B cell (primary cell): ENCODE measurements at regions not wholly inside any gene's neighbourhood (a gene's known extent, or its start where the extent isn't known, plus 50 kb on each side); places are given as distances from the start of the nearest gene placed in this dataset.

ENCODE experiments used
- ATAC-seq: fragments of 200-7000 bp; cut with Tn5 transposase; one replicate; pipeline ENCODE4 v1.10.0; 2021; ENCODE audit warnings: low read depth, mild to moderate bottlenecking, moderate number of reproducible peaks, moderate library complexity
- CTCF ChIA-PET: fragments of 350-600 bp; sonication (Branson Sonifier 250); formaldehyde crosslinking; loops from one replicate; lab custom pipeline; 2021; ENCODE audit warnings: antibody characterized with exemption, inconsistent platforms; lab: Charles Lee
- POLR2A ChIA-PET: fragments of 350-600 bp; sonication (Branson Sonifier 250); formaldehyde crosslinking; loops from one replicate; lab custom pipeline; 2021; ENCODE audit warnings: antibody characterized with exemption; lab: Charles Lee
- DNase-seq: peaks from one replicate; pipeline ENCODE4 v3.0.0; 2013
- H2AFZ ChIP-seq: 2 replicates; pipeline ENCODE4 v1.6.1; 2012; ENCODE audit warnings: mild to moderate bottlenecking, low read depth, low read length; ENCODE audit not compliant: insufficient read depth, poor library complexity, severe bottlenecking
- H3K27ac ChIP-seq, 2 donors: 1 replicate in 1 of 2; 2 replicates in 1 of 2; pipeline ENCODE4 v1.5.1; 2012 to 2013; ENCODE audit warnings: low read length in 2 of 2, mild to moderate bottlenecking in 2 of 2, moderate library complexity in 1 of 2
- H3K27me3 ChIP-seq, 4 experiments: fragments of 200-600 bp in 1 of 4; sonication (generic) in 1 of 4; replicated peaks in 1 of 4; 1 replicate in 2 of 4; 2 replicates in 2 of 4; pipeline versions ENCODE4 v1.6.1 to v1.7.0; 2013 to 2016; ENCODE audit warnings: low read length in 3 of 4, mild to moderate bottlenecking in 2 of 4, mixed read lengths in 1 of 4, moderate library complexity in 1 of 4; ENCODE audit not compliant: insufficient read depth in 4 of 4, control insufficient read depth in 3 of 4; ENCODE audit errors: control extremely low read depth in 1 of 4
- H3K36me3 ChIP-seq, 2 experiments: replicated peaks in 1 of 2; 1 replicate in 1 of 2; 2 replicates in 1 of 2; pipeline versions ENCODE4 v1.6.1 to v1.7.1; 2013; ENCODE audit warnings: low read length in 1 of 2; ENCODE audit not compliant: insufficient read depth in 2 of 2, control insufficient read depth in 1 of 2; ENCODE audit errors: control extremely low read depth in 1 of 2, extremely low read depth in 1 of 2
- H3K4me1 ChIP-seq, 2 donors: fragments of 200-600 bp in 1 of 2; sonication (generic) in 1 of 2; 1 replicate in 1 of 2; 2 replicates in 1 of 2; pipeline versions ENCODE4 v1.5.1 to v1.6.1; 2013 to 2017; ENCODE audit warnings: low read length in 2 of 2; ENCODE audit not compliant: control insufficient read depth in 2 of 2, insufficient read depth in 2 of 2
- H3K4me2 ChIP-seq: replicated peaks from 2 replicates; pipeline ENCODE3; 2012; ENCODE audit warnings: mild to moderate bottlenecking, low read depth, low read length; ENCODE audit not compliant: poor library complexity, severe bottlenecking
- H3K4me3 ChIP-seq, 5 experiments: fragments of 200-600 bp in 1 of 5; sonication (generic) in 1 of 5; 1 replicate in 3 of 5; 2 replicates in 2 of 5; pipeline versions ENCODE4 v1.5.1 to v1.7.0; 2011 to 2016; ENCODE audit warnings: low read length in 4 of 5, mild to moderate bottlenecking in 4 of 5, low read depth in 2 of 5, control low read depth in 1 of 5, moderate library complexity in 1 of 5; ENCODE audit not compliant: insufficient read depth in 1 of 5; ENCODE audit errors: control extremely low read depth in 1 of 5, extremely low read depth in 1 of 5
- H3K79me2 ChIP-seq: fragments of 200-600 bp; sonication (generic); one replicate; pipeline ENCODE4 v1.6.0; 2016; ENCODE audit warnings: low read length; ENCODE audit not compliant: control insufficient read depth, insufficient read depth
- H3K9ac ChIP-seq: fragments of 200-600 bp; sonication (generic); 2 replicates; pipeline ENCODE4 v1.6.1; 2017; ENCODE audit warnings: mild to moderate bottlenecking, low read length, moderate library complexity
- H3K9me3 ChIP-seq, 3 donors: one replicate each; pipeline versions ENCODE4 v1.6.1 to v1.7.1; 2013; ENCODE audit warnings: low read length in 2 of 3; ENCODE audit not compliant: control insufficient read depth in 2 of 3, insufficient read depth in 1 of 3; ENCODE audit errors: control extremely low read depth in 1 of 3
- H4K20me1 ChIP-seq: 2 replicates; pipeline ENCODE4 v1.6.0; 2012; ENCODE audit warnings: mild to moderate bottlenecking, low read length; ENCODE audit not compliant: insufficient read depth, control insufficient read depth, poor library complexity, severe bottlenecking
- H3K27ac Mint-ChIP-seq: one replicate; pipeline ENCODE4 v1.8.0; 2021; ENCODE audit warnings: mixed read lengths
- H3K27me3 Mint-ChIP-seq: one replicate; pipeline ENCODE4 v1.8.0; 2021; ENCODE audit warnings: mixed read lengths
- H3K4me1 Mint-ChIP-seq: one replicate; pipeline ENCODE4 v1.8.0; 2021; ENCODE audit warnings: mixed read lengths
- H3K4me3 Mint-ChIP-seq: one replicate; pipeline ENCODE4 v1.8.0; 2021; ENCODE audit warnings: mixed read lengths
- H3K9me3 Mint-ChIP-seq: one replicate; pipeline ENCODE4 v1.8.0; 2022; ENCODE audit warnings: mixed read lengths; ENCODE audit not compliant: insufficient read depth
- CTCF ChIP-seq: fragments of 200-600 bp; IDR thresholded peaks from one replicate; pipeline ENCODE4 v1.8.0; 2022; ENCODE audit warnings: antibody characterized with exemption, mild to moderate bottlenecking
- EZH2 ChIP-seq: IDR thresholded peaks from 2 replicates; pipeline ENCODE4 v1.6.1; 2012; ENCODE audit warnings: borderline replicate concordance, low read depth, mild to moderate bottlenecking, moderate library complexity, low read length; ENCODE audit not compliant: insufficient read depth, poor library complexity, severe bottlenecking
- WGBS: methylation state at CpG from one replicate; pipeline ENCODE4 v1.1.5; 2013; ENCODE audit warnings: missing lambda C conversion rate; ENCODE audit not compliant: insufficient coverage; 5-methylcytosine and 5-hydroxymethylcytosine counted together
- intact Hi-C: fragments of 100-400 bp; cut with micrococcal nuclease; formaldehyde crosslinking; loops from one replicate; pipeline ENCODE4 v1.10.0; 2022

GRCh38 chr2:106599540-106599939, 112.4 kb downstream of the CD8B2 start:
- Histone ChIP-seq H3K4me1 (no peaks in the 10 kb centered on the region), H3K9me3 (peaks cover 0 to 3% (median 0%) of the 10 kb centered on the region in 3 donors), H2AFZ (no peak overlapping the region), H4K20me1 (no peaks in the 10 kb centered on the region), H3K36me3 (no peaks in the 10 kb centered on the region), H3K27ac (no peak overlapping the region), H3K4me3 (no peak overlapping the region), H3K27me3 (no peaks in the 10 kb centered on the region), H3K4me2 (no peak overlapping the region), H3K9ac (no peak overlapping the region), H3K79me2 (no peaks in the 10 kb centered on the region)
- Mint-ChIP-seq H3K27me3 (peaks cover 13% of the 10 kb centered on the region), H3K9me3 (no peaks in the 10 kb centered on the region), H3K27ac (no peak overlapping the region), H3K4me3 (no peak overlapping the region), H3K4me1 (no peaks in the 10 kb centered on the region)
- DNase-seq (no peak), ATAC-seq (no peak)
- no CpG with 5 or more reads among the region's 3 CpGs for WGBS
- POLR2A ChIA-PET: no interaction called here
- no peak for TF ChIP-seq CTCF
- TF ChIP-seq EZH2: no peak
- CTCF ChIA-PET: interaction anchor here (1.5 to 1.7 kb wide), 2 partner anchors 11 to 13 kb away, joined by 3 read pairs; no protein-coding TSS in a partner anchor
- intact Hi-C loops: no loop called here

DNA sequence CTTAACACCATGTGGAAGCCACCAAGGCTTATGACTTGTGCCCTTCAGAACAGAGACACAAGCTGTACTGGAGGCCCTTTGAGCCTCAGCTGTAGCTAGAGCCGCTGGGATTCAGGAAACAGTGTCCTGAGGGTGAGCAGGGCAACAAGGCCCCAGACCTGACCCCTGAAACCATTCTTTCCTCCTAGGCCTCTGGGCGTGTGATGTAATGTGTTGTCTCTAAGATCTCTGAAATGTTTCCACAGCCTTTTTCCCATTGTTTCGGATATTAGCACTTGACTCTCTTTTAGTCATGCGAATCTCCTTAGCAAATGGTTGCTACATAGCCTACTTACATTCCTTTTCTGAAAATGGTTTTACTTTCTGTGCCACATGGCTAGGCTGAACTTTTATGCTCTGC, 114.9 kb downstream of the CD8B2 start:
- DNase-seq (no peak), ATAC-seq (no peak)
- no peak overlapping the region for H3K4me3 Mint-ChIP-seq
- H3K9ac ChIP-seq: no peak overlapping the region
- POLR2A ChIA-PET: no interaction called here
- H3K4me1 ChIP-seq: no peaks in the 10 kb centered on the region
- no CpG with 5 or more reads among the region's 4 CpGs for WGBS
- no peaks in the 10 kb centered on the region for H3K79me2 ChIP-seq
- peaks cover 6% of the 10 kb centered on the region for H3K9me3 Mint-ChIP-seq
- intact Hi-C loops: no loop called here
- CTCF ChIA-PET: no interaction called here
- TF ChIP-seq CTCF (no peak), EZH2 (no peak)
- H2AFZ ChIP-seq: no peak overlapping the region
- no peak overlapping the region for H3K4me2 ChIP-seq
- no peaks in the 10 kb centered on the region for H3K27me3 ChIP-seq
- H3K36me3 ChIP-seq: no peaks in the 10 kb centered on the region
- H3K4me3 ChIP-seq: no peak overlapping the region
- H3K9me3 ChIP-seq: no peaks in the 10 kb centered on the region
- H3K27me3 Mint-ChIP-seq: peaks cover 16% of the 10 kb centered on the region
- no peak overlapping the region for H3K27ac ChIP-seq
- H3K27ac Mint-ChIP-seq: no peak overlapping the region
- no peaks in the 10 kb centered on the region for H4K20me1 ChIP-seq
- H3K4me1 Mint-ChIP-seq: no peaks in the 10 kb centered on the region
